Adrenal gland (tissue), 5 donors: ENCODE measurements at regions not wholly inside any gene's neighbourhood (a gene's known extent, or its start where the extent isn't known, plus 50 kb on each side); places are given as distances from the start of the nearest gene placed in this dataset.

Source experiments
- CTCF ChIP-seq, 6 experiments: fragments of 450-650 bp in 4 of 6; fragments of 200-600 bp in 2 of 6; sonication (generic) in 1 of 6; IDR thresholded peaks; 1 replicate in 5 of 6; 2 replicates in 1 of 6; pipeline versions ENCODE4 v1.5.1 to v1.8.0; 2016 to 2021; ENCODE audit warnings: antibody characterized with exemption in 6 of 6, mild to moderate bottlenecking in 2 of 6, moderate library complexity in 1 of 6
- POLR2A ChIP-seq, 2 donors: fragments of 450-650 bp; IDR thresholded peaks; one replicate each; pipeline ENCODE4 v1.6.1; 2017; ENCODE audit warnings: antibody characterized with exemption in 2 of 2, mild to moderate bottlenecking in 2 of 2, moderate library complexity in 1 of 2
- donor health status: DM: no; HTN: no; CAD: no.

GRCh38 chr1:36692465-36693160 lies 209.9 kb upstream of the CSF3R start:
- TF ChIP-seq CTCF (IDR thresholded peaks at IDR 0.05) = no peak
- TF ChIP-seq POLR2A (IDR thresholded peaks at IDR 0.05) = no peak
